ENCODE measurements at regions not wholly inside any gene's neighbourhood (a gene's known extent, or its start where the extent isn't known, plus 50 kb on each side); places are given as distances from the start of the nearest gene placed in this dataset.

GRCh38 chr13:65275108-65275507 is 1955.0 kb downstream of the PCDH9 start:
- TF ChIP-seq POLR2A (IDR thresholded peaks at IDR 0.05) = no peak
- TF ChIP-seq CTCF (IDR thresholded peaks at IDR 0.05 in 4 of 5, conservative IDR thresholded peaks at IDR 0.05 in 1 of 5) = no peak

All from gastrocnemius medialis (tissue), 4 donors.